ENCODE measurements at regions not wholly inside any gene's neighbourhood (a gene's known extent, or its start where the extent isn't known, plus 50 kb on each side); places are given as distances from the start of the nearest gene placed in this dataset.

DNA sequence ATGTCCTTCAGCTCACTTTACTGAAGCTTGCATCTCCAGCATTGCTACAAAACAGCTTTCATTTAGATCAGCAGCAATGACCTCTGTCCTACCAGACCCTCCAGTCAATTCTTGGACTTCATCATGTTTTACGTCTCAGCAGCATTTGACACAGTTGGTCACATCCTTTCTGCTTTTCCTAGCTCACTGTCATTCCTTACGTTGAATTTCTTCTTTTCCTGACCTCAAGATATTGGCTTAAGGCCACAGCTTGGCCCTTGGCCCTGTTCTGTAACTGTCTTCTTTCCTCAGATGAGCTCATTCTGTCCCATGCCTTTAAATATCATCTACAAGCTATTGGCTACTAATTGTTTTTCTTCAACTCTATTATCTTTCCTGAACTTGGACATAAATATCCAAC lies 576.2 kb upstream of the KCNMB2 start:
- Histone ChIP-seq H3K9me3 (ENCODE audit: low read depth, low read length) (no peaks in the 10 kb centered on the region), H3K4me3 (no peak overlapping the region), H3K9ac (ENCODE audit: insufficient read length) (no peak overlapping the region), H3K27ac (no peak overlapping the region), H3K36me3 (ENCODE audit: insufficient read depth, low read length) (no peaks in the 10 kb centered on the region)
- no peak for TF ChIP-seq FOXP2 (optimal IDR thresholded peaks at IDR 0.05; ENCODE audit: control extremely low read depth, extremely low read length, insufficient read depth)
- no peak for TF ChIP-seq EZH2 (IDR thresholded peaks at IDR 0.05)
- TF ChIP-seq POLR2AphosphoS5 (IDR thresholded peaks at IDR 0.05; ENCODE audit: borderline replicate concordance, low read depth, low read length): no peak
- no peak for DNase-seq (ENCODE audit: low read depth, low spot score)

DNA sequence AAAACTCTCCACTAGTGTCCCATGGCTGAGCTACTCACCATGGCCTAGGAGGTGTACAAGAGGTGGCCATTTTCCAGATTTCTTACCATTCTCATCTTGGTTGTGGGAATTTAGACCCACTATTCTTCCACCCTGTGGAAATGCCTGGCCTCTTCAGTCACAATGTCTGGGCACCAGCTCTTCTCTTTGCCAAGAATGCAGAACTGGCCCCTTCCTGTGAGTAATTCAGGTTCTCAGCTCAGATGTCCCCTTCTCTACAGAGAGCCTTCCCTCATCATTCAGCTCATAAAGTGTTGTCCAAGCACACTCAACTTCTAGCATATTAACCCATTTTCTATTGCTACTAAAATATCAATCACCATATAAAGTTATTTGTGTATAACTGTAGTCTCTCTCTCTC lies 575.5 kb upstream of the KCNMB2 start:
- no peak overlapping the region for H3K4me3 ChIP-seq
- H3K9ac ChIP-seq (ENCODE audit: insufficient read length): no peak overlapping the region
- TF ChIP-seq POLR2AphosphoS5 (IDR thresholded peaks at IDR 0.05; ENCODE audit: borderline replicate concordance, low read depth, low read length) (no peak), EZH2 (IDR thresholded peaks at IDR 0.05) (no peak), FOXP2 (optimal IDR thresholded peaks at IDR 0.05; ENCODE audit: control extremely low read depth, extremely low read length, insufficient read depth) (no peak)

DNA sequence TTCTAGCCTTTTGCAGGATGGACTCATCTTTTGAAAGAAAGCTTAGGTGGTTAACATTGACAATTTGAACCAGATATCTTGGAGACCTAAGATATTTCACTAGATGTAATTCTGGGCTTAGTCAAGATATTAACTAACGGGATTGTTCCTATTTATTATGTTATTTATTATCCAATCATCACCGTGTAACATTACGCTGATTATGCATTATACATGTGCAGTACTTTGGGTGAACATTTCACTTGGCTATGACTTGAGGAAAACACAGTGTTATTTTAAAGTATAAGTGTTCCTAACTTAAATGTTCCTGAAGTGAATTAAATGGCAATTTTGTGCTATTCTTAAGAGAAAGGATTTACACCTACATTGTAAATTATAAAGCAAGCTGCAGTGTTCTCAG lies 574.5 kb upstream of the KCNMB2 start:
- TF ChIP-seq POLR2AphosphoS5 (IDR thresholded peaks at IDR 0.05; ENCODE audit: borderline replicate concordance, low read depth, low read length) (no peak), FOXP2 (optimal IDR thresholded peaks at IDR 0.05; ENCODE audit: control extremely low read depth, extremely low read length, insufficient read depth) (no peak), EZH2 (IDR thresholded peaks at IDR 0.05) (no peak)
- Histone ChIP-seq H3K27ac (no peak overlapping the region), H3K9me3 (ENCODE audit: low read depth, low read length) (no peaks in the 10 kb centered on the region), H3K9ac (ENCODE audit: insufficient read length) (no peak overlapping the region), H3K36me3 (ENCODE audit: insufficient read depth, low read length) (no peaks in the 10 kb centered on the region), H3K4me3 (no peak overlapping the region)
- no peak for DNase-seq (ENCODE audit: low read depth, low spot score)

More for the DNA sequence above, 575.5 kb upstream of the KCNMB2 start:
- Histone ChIP-seq H3K9me3 (ENCODE audit: low read depth, low read length) (no peaks in the 10 kb centered on the region), H3K27ac (no peak overlapping the region), H3K36me3 (ENCODE audit: insufficient read depth, low read length) (no peaks in the 10 kb centered on the region)
- DNase-seq (ENCODE audit: low read depth, low spot score): no peak

DNA sequence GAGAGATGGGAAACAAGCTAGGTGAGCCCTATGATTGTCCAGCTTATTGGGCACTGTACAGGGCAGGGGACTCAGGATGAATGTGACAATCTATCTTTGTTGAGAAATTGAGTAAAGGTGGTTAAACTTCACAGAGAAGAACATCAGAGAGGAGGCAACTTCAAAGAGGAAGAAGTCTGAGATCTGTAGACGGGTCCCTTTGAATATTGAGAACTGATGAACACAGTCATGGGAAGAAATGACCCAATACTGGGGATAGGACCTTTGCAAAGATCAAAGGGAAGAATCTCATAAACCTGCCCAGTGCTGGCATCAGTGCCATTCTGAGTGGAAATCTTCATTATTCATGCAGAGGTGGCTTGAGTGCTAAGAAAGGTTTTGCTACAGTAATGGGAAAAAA lies 569.7 kb upstream of the KCNMB2 start:
- Histone ChIP-seq H3K36me3 (ENCODE audit: insufficient read depth, low read length) (no peaks in the 10 kb centered on the region), H3K27ac (no peak overlapping the region), H3K9me3 (ENCODE audit: low read depth, low read length) (no peaks in the 10 kb centered on the region; the same call in 1 of the 2 replicates), H3K9ac (ENCODE audit: insufficient read length) (no peak overlapping the region), H3K4me3 (no peak overlapping the region)
- no peak for TF ChIP-seq FOXP2 (optimal IDR thresholded peaks at IDR 0.05; ENCODE audit: control extremely low read depth, extremely low read length, insufficient read depth)
- no peak for TF ChIP-seq POLR2AphosphoS5 (IDR thresholded peaks at IDR 0.05; ENCODE audit: borderline replicate concordance, low read depth, low read length)
- TF ChIP-seq EZH2 (IDR thresholded peaks at IDR 0.05): no peak
- DNase-seq (ENCODE audit: low read depth, low spot score): no peak

DNA sequence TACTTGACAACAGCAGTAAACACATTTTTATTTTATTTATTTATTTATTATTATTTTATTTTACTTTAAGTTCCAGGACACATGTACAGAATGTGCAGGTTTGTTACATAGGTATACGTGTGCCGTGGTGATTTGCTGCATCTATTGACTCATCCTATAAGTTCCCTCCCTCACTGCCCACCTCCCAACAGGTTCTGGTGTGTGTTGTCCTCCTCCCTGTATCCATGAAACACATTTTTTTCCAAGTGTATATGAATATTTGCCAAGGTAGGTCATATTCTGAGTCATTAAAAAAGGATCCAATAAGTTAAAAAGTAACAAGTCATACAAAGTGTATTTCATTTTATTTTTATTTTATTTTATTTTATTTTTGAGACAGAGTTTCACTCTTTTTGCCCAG lies 567.3 kb upstream of the KCNMB2 start:
- TF ChIP-seq POLR2AphosphoS5 (IDR thresholded peaks at IDR 0.05; ENCODE audit: borderline replicate concordance, low read depth, low read length) (no peak), FOXP2 (optimal IDR thresholded peaks at IDR 0.05; ENCODE audit: control extremely low read depth, extremely low read length, insufficient read depth) (no peak), EZH2 (IDR thresholded peaks at IDR 0.05) (no peak)
- Histone ChIP-seq H3K9me3 (ENCODE audit: low read depth, low read length) (no peaks in the 10 kb centered on the region; the same call in 1 of the 2 replicates), H3K27ac (no peak overlapping the region), H3K4me3 (no peak overlapping the region), H3K36me3 (ENCODE audit: insufficient read depth, low read length) (no peaks in the 10 kb centered on the region), H3K9ac (ENCODE audit: insufficient read length) (no peak overlapping the region)
- DNase-seq (ENCODE audit: low read depth, low spot score): no peak

DNA sequence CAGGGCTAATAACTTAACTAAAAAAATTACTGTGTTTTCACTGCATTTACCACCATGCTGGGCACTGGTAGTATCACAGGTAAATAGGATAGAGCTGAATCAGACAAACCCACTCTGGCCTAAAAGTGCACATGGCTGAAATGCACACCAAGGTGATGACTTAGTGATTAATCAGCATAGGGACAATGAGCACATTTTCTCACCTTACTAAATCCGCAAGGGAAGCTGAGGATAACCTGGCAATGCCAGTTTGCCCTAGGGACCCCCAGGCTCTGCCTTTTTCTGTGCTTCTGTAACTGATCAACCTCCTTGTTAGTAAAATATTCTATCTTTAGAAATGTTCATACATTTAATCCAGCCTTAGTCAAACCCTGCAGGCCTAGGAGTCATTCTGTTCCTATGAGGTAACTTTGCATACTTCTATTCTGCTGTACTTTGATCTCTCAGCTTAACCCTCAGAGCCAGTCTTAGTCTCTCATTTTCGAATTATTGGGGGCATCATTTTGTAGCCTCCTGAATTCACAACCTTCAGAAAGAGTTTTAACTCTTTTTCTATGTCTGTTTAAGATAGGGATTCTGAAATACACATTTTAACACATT lies 562.9 kb upstream of the KCNMB2 start:
- Histone ChIP-seq H3K9ac (ENCODE audit: insufficient read length) (no peak overlapping the region), H3K36me3 (ENCODE audit: insufficient read depth, low read length) (no peaks in the 10 kb centered on the region), H3K9me3 (ENCODE audit: low read depth, low read length) (no peaks in the 10 kb centered on the region; the same call in 1 of the 2 replicates), H3K4me3 (no peak overlapping the region), H3K27ac (no peak overlapping the region)
- DNase-seq (ENCODE audit: low read depth, low spot score): no peak
- no peak for TF ChIP-seq POLR2AphosphoS5 (IDR thresholded peaks at IDR 0.05; ENCODE audit: borderline replicate concordance, low read depth, low read length)
- no peak for TF ChIP-seq EZH2 (IDR thresholded peaks at IDR 0.05)
- TF ChIP-seq FOXP2 (optimal IDR thresholded peaks at IDR 0.05; ENCODE audit: control extremely low read depth, extremely low read length, insufficient read depth): no peak

DNA sequence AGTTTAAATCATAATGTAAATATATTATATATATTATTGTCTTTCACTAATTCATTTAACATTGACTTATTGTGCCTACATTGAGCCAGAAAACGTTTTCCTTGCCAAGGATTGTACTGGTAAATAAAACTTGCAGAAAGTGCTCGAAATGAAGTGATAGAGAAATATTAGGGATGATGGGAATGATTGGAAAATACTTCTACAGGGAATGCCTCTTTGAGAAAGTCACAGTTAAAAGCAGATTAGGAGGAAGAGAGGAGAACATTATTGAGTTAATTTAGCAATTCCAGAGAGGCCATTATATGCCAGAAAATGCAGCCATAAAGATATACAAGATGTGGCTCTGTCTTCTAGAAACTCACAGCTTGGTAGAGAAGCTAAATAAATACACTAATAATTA lies 560.0 kb upstream of the KCNMB2 start:
- Histone ChIP-seq H3K9ac (ENCODE audit: insufficient read length) (no peak overlapping the region), H3K9me3 (ENCODE audit: low read depth, low read length) (no peaks in the 10 kb centered on the region), H3K4me3 (no peak overlapping the region), H3K36me3 (ENCODE audit: insufficient read depth, low read length) (no peaks in the 10 kb centered on the region), H3K27ac (no peak overlapping the region)
- no peak for DNase-seq (ENCODE audit: low read depth, low spot score)
- TF ChIP-seq EZH2 (IDR thresholded peaks at IDR 0.05) (no peak), POLR2AphosphoS5 (IDR thresholded peaks at IDR 0.05; ENCODE audit: borderline replicate concordance, low read depth, low read length) (no peak), FOXP2 (optimal IDR thresholded peaks at IDR 0.05; ENCODE audit: control extremely low read depth, extremely low read length, insufficient read depth) (no peak)

DNA sequence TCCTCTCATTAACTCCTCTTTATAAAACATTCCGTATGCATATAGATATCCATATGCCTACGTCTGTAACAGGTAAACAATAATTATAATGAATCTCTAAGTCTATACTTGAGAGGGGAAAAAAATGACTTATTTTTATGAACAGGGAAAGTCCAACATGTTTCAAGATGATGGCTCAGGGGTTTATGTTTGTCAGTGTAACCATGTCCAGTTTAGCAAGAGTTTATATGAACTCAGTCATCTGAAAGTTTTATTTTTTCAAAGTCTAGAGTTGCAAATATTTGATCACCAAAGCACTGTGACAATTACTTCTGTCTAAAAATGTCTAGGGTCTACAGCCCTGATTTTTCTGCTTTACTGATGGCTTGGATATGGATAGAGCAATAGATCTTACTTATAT lies 559.4 kb upstream of the KCNMB2 start:
- Histone ChIP-seq H3K9ac (ENCODE audit: insufficient read length) (no peak overlapping the region), H3K4me3 (no peak overlapping the region), H3K9me3 (ENCODE audit: low read depth, low read length) (no peaks in the 10 kb centered on the region), H3K27ac (no peak overlapping the region), H3K36me3 (ENCODE audit: insufficient read depth, low read length) (no peaks in the 10 kb centered on the region)
- no peak for DNase-seq (ENCODE audit: low read depth, low spot score)
- TF ChIP-seq POLR2AphosphoS5 (IDR thresholded peaks at IDR 0.05; ENCODE audit: borderline replicate concordance, low read depth, low read length): no peak
- no peak for TF ChIP-seq FOXP2 (optimal IDR thresholded peaks at IDR 0.05; ENCODE audit: control extremely low read depth, extremely low read length, insufficient read depth)

Measured in SK-N-MC (cell line).